HG03045 (cell line): ENCODE measurements at regions not wholly inside any gene's neighbourhood (a gene's known extent, or its start where the extent isn't known, plus 50 kb on each side); places are given as distances from the start of the nearest gene placed in this dataset.
"Not testable (repeated sequence)": the region's sequence is repeated elsewhere in the genome, so short reads cannot be mapped to it uniquely, and the experiment has no call there.

ENCODE experiments used
- ATAC-seq: cut with Tn5 transposase; IDR thresholded peaks from one replicate; pipeline ENCODE4 v1.9.1; 2021; ENCODE audit warnings: mild to moderate bottlenecking, moderate library complexity; ENCODE audit not compliant: unreplicated experiment

- ATAC-seq = no peak
These were observed 847.3 kb upstream of the ADAMTS5 start for GRCh38 chr21:27814226-27814625.

GRCh38 chr21:27813750-27814149 lies 846.9 kb upstream of the ADAMTS5 start:
- ATAC-seq = no peak

DNA sequence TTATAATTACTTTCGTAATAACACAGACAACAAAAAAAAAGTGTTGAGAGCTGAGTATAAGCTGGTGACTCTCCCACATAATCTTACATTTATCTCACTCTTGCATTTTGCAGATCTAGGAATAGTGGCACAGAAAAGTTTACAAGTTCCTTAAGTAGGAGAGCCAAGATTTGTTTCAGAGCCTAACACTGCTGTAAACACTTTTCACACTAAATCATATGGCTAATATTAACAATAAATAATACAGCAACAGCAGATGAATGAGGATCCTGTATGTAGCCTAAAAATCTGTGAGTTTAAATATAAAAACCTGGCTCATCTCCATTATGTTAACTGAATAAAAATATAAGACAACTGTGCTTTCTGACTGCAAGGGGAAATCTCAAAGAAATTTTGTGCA lies 846.5 kb upstream of the ADAMTS5 start:
- ATAC-seq = no peak

DNA sequence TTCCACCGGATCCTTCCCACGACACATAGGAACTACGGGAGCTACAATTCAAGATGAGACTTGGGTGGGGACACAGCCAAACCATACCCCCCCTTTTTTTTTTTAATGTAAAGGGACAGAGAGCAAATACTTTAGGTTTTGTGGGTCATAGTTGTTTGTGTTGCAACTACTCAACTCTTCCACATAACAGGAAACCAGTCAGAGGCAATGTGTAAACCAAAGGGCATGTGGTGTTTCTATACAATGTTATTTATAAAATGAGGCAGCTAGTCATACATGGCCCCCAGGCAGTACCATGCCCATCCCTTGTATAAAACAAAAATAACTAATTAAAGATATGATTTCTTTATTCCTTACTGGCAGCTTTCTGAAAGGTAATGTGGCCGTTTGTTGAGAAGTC lies 845.4 kb upstream of the ADAMTS5 start:
- no peak for ATAC-seq

DNA sequence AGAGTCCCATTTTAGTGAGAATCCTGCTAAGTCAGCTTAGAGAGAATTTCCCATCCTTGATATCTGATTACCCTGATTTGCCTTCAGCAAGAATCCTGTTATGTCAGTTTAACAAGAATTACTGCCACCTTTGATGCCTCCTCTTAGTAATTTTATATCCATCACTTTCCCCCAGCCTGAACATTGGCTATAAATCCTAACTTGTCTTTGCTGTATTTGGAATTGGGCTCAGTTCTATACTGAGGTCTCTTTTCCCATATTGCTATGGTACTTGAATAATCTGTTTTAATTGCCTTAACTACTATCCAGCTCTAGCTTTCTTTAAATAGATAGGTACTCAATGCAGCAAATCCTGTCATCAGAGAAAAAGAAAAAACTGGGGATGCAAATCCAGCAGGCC lies 842.0 kb upstream of the ADAMTS5 start:
- no peak for ATAC-seq

DNA sequence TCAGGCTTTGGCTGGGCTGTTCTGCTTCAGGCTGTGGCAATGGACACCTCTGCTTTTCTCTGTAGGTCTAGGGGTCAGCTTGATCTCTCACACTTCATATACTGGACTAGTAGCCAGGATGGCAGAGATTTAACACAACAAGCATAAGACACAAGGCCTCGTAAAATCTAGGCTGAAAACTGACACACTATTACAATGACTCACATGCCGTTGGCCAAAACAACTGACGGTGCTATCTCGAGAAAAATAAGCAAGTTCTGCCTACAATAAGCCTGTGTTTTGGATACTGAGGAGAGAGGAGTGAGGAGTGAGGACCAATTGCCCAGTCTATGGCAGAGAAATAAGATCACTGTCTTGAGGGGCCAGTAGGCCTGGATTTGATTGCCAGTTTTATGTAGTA lies 840.7 kb upstream of the ADAMTS5 start:
- no peak for ATAC-seq

- ATAC-seq = no peak
These were observed 839.4 kb upstream of the ADAMTS5 start for GRCh38 chr21:27806281-27806680.

DNA sequence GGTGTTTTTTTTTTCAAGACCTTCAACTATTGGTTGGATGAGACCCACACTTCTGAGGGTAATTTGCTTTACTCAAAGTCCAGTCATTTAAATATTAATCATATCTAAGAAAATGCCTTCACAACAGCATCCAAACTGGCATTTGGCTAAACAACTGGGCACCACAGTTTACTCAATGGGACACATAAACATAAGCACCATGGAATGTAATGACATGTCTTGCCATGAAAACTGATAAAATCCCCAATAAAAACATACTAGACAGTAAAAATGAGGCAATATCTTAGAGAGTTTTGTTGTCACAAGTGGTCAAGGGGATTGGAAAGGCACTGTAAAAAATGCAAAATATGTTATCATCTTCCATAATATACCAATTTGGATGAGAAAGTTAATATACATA lies 838.8 kb upstream of the ADAMTS5 start:
- ATAC-seq = no peak

DNA sequence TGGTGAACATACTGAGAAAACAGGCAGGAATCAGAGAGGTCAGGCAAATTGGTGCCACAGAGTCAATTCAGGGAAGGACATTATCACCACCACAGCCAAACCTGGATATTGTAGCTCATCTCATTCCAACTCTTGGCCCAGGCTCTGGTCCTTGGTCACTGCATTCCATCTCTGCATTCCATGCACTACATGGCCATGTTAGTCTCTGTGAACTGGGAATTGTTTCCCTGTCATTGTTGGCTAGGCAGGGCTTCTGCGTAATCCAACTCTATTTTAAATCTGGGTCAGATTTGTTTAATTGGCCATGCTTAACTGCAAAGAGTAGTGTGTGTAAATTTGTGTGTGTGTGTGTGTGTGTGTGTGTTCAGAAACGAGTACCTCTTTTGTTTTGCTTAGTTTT lies 837.6 kb upstream of the ADAMTS5 start:
- ATAC-seq = no peak

- no peak for ATAC-seq
These were observed 836.7 kb upstream of the ADAMTS5 start for GRCh38 chr21:27803571-27803970.

- no peak for ATAC-seq
These were observed 836.1 kb upstream of the ADAMTS5 start for GRCh38 chr21:27802816-27803475.

DNA sequence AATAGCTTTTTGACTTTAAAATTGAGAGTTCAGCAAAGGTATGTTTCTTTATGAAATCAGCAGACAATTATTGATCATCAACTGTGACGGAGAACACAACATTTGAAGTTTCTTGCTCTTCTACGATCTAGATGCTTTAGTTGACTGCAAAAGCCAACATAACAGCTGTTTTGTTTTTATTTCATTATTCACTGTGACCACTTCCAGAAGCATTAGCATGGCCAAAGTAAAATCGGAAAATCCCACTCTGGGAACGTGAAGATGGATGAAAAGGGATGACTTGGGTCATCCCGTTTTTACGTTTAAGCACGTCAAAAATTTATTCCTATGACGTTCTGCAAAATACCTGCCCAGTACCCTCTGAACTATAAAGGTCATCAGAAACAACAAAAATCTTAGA lies 833.0 kb upstream of the ADAMTS5 start:
- ATAC-seq = no peak

DNA sequence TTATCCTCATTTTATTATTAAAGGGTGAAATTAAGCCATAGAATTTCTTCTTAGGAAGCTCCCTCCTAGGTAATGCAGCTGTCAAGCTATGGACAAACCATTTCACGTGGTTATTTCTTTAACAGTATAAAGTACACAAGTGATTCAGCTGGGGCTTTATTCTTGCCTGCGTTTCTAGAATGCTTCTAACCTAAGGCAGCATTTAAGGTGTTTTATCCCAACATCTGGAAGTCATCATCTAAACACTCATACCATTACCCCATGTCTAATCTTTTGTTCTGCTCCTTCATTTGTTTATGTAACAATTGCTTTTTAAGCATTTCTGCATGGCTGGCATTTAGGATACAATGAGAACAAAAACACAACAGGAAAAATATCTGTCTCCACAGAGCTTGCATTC lies 829.2 kb upstream of the ADAMTS5 start:
- no peak for ATAC-seq

- ATAC-seq = no peak
These were observed 828.5 kb upstream of the ADAMTS5 start for GRCh38 chr21:27795418-27795817.

DNA sequence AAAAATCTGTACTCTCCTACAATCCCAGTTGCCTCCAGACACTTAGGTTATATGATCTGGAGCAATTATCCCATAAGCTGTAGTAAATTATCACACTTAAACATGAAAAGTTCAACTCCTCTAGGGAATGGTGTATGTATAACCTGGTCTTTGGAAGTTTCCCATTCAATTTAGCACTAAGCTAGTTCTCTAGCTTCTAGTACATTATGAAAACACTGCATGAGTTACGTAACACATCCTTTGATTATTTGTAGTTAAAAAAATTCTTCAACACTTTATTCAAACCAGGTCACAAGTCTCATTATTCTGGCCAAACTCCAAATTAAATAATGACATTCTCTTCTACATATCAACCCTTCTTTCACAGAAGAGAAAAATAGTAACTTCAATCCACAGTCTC lies 827.0 kb upstream of the ADAMTS5 start:
- no peak for ATAC-seq

- ATAC-seq = no peak
These were observed 820.2 kb upstream of the ADAMTS5 start for GRCh38 chr21:27787046-27787445.

GRCh38 chr21:27779606-27780005 lies 812.7 kb upstream of the ADAMTS5 start:
- ATAC-seq = no peak

DNA sequence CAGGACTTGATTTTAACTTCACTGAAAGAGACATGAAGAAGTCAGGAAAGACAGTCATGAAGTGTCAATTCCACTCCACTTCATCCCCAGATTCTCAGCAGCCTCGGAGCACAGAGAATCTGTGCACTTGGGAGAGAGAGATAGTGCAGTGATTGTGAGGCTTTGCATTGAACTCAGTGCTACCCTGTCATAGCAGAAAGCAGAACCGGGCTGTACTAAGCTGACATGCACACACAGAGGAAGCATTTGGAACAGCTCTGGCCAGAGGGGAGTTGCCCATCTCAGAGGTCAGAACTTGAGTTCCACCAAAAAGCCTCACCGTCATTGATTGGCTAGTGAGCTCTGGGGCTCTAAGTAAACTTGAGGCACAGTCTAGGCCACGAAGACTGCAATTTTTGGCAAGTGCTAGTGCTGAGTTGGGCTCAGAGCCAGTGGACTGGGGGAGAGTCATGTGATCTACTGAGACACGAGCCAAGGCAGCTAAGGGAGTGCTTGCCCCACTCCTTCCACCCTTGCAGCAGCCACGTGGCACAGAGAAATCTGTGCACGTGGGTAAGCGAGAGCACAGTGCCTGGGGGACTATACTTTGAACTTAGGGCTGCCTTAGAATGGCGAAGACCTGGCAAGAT lies 810.2 kb upstream of the ADAMTS5 start:
- no peak for ATAC-seq

GRCh38 chr21:27772816-27773215 lies 805.9 kb upstream of the ADAMTS5 start:
- ATAC-seq = no peak

DNA sequence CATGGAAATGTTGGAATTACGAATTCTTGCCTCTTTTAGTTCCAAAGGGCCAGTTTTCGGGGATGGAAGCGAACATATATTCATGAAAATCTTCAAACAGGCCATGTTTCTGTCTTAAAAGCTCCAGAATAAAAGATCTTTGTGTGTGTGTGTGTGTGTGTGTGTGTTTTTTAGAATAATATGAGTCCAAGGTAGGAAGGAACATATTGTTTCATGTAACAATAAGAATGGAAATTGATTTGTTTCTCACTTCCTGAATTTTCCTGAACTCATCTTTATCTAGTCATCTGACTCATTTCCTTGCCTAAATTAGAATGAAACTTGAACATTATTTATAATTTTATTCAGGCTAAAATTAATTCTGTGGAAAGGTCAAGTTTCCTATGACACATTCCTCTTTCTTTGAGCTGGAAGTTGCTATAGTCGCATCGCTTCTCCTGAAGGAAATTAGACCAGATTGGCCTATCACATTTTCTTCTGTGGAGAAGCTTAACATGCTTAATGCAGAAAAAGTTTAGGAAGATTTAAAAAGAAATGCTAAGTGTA lies 805.1 kb upstream of the ADAMTS5 start:
- no peak for ATAC-seq

GRCh38 chr21:27769763-27770162 lies 802.9 kb upstream of the ADAMTS5 start:
- no peak for ATAC-seq

GRCh38 chr21:27768046-27768637 lies 801.3 kb upstream of the ADAMTS5 start:
- ATAC-seq = not testable (repeated sequence)
